Fibroblast of mammary gland (primary cell): ENCODE measurements at regions not wholly inside any gene's neighbourhood (a gene's known extent, or its start where the extent isn't known, plus 50 kb on each side); places are given as distances from the start of the nearest gene placed in this dataset.

Experiments
- DNase-seq: peaks from one replicate; pipeline ENCODE4 v3.0.0-alpha.2; 2010; ENCODE audit warnings: low read depth
- H3K4me3 ChIP-seq: 2 replicates; pipeline ENCODE4 v1.5.1; 2011; ENCODE audit warnings: low read depth, mild to moderate bottlenecking, low read length, moderate library complexity; ENCODE audit not compliant: control insufficient read depth
- CTCF ChIP-seq: conservative IDR thresholded peaks from 2 replicates; pipeline ENCODE4 v1.5.1; 2011; ENCODE audit warnings: low read depth, low read length, inconsistent platforms; ENCODE audit not compliant: control insufficient read depth, insufficient read depth

- no peak overlapping the region for H3K4me3 ChIP-seq
- DNase-seq, result no peak
- TF ChIP-seq CTCF, result no peak
Measured at GRCh38 chr5:130805648-130806047, 359.4 kb downstream of the HINT1 start.

GRCh38 chr5:130805036-130805435 lies 360.0 kb downstream of the HINT1 start:
- no peak for DNase-seq
- no peak overlapping the region for H3K4me3 ChIP-seq
- no peak for TF ChIP-seq CTCF

- no peak for DNase-seq
- no peak for TF ChIP-seq CTCF
- H3K4me3 ChIP-seq, result no peak overlapping the region
Measured at GRCh38 chr5:130801963-130802362, 363.1 kb downstream of the HINT1 start.

- no peak for TF ChIP-seq CTCF
- H3K4me3 ChIP-seq, result no peak overlapping the region
- no peak for DNase-seq
Measured at GRCh38 chr5:130799015-130799414, 366.0 kb downstream of the HINT1 start.

GRCh38 chr5:130797303-130797702 lies 367.8 kb downstream of the HINT1 start:
- no peak overlapping the region for H3K4me3 ChIP-seq
- no peak for DNase-seq
- TF ChIP-seq CTCF, result no peak

GRCh38 chr5:130796902-130797301 lies 368.2 kb downstream of the HINT1 start:
- no peak overlapping the region for H3K4me3 ChIP-seq
- no peak for DNase-seq
- TF ChIP-seq CTCF, result no peak

GRCh38 chr5:130796032-130796431 lies 369.0 kb downstream of the HINT1 start:
- TF ChIP-seq CTCF, result no peak
- DNase-seq, result no peak
- no peak overlapping the region for H3K4me3 ChIP-seq
